NOMO-1 treated with dmso at 0.1 percent for 144 hours (cell line): ENCODE measurements at regions not wholly inside any gene's neighbourhood (a gene's known extent, or its start where the extent isn't known, plus 50 kb on each side); places are given as distances from the start of the nearest gene placed in this dataset.
A peak's percentile ranks its signal among the peaks of the same experiment; 100 is the strongest.
"Not testable (repeated sequence)": the region's sequence is repeated elsewhere in the genome, so short reads cannot be mapped to it uniquely, and the experiment has no call there.

Source experiments
- DNase-seq: peaks from one replicate; lab custom pipeline; 2025; ENCODE audit not compliant: unreplicated experiment; lab: John Stamatoyannopoulos, UW

- no peak for DNase-seq
Observed at GRCh38 chr4:115287426-115287825, 174.0 kb upstream of the NDST4 start.

GRCh38 chr4:115279330-115279729 is 165.9 kb upstream of the NDST4 start:
- peak; percentile 18 for DNase-seq

- DNase-seq, result no peak
Observed at GRCh38 chr4:115278830-115279229, 165.4 kb upstream of the NDST4 start.

- peak; percentile 25 for DNase-seq
Observed at GRCh38 chr4:115275615-115276014, 162.2 kb upstream of the NDST4 start.

- peak; percentile 45 for DNase-seq
Observed at GRCh38 chr4:115274545-115274944, 161.1 kb upstream of the NDST4 start.

GRCh38 chr4:115272594-115272993 is 159.2 kb upstream of the NDST4 start:
- no peak for DNase-seq

GRCh38 chr4:115272185-115272584 is 158.8 kb upstream of the NDST4 start:
- DNase-seq, result no peak

GRCh38 chr4:115260195-115260594 is 146.8 kb upstream of the NDST4 start:
- DNase-seq, result no peak

- DNase-seq, result no peak
Observed at GRCh38 chr4:115259642-115260041, 146.2 kb upstream of the NDST4 start.

- no peak for DNase-seq
Observed at GRCh38 chr4:115249808-115250207, 136.4 kb upstream of the NDST4 start.

- peak; percentile 54 for DNase-seq
Observed at GRCh38 chr4:115234405-115235093, 121.1 kb upstream of the NDST4 start.

GRCh38 chr4:115233600-115233999 is 120.2 kb upstream of the NDST4 start:
- no peak for DNase-seq

GRCh38 chr4:115229873-115230272 is 116.5 kb upstream of the NDST4 start:
- DNase-seq, result no peak

- DNase-seq, result no peak
Observed at GRCh38 chr4:115228851-115229250, 115.4 kb upstream of the NDST4 start.

- DNase-seq, result no peak
Observed at GRCh38 chr4:115222061-115222460, 108.6 kb upstream of the NDST4 start.

- DNase-seq, result no peak
Observed at GRCh38 chr4:115219862-115220261, 106.4 kb upstream of the NDST4 start.

GRCh38 chr4:115219315-115219860 is 106.0 kb upstream of the NDST4 start:
- no peak for DNase-seq

- no peak for DNase-seq
Observed at GRCh38 chr4:115215935-115216334, 102.5 kb upstream of the NDST4 start.

GRCh38 chr4:115213716-115214115 is 100.3 kb upstream of the NDST4 start:
- DNase-seq, result no peak

- no peak for DNase-seq
Observed at GRCh38 chr4:115201042-115201330, 87.6 kb upstream of the NDST4 start.

- not testable (repeated sequence) for DNase-seq
Observed at GRCh38 chr4:115200201-115201041, 87.0 kb upstream of the NDST4 start.

GRCh38 chr4:115194612-115195011 is 81.2 kb upstream of the NDST4 start:
- DNase-seq, result not testable (repeated sequence)
